ENCODE measurements at regions not wholly inside any gene's neighbourhood (a gene's known extent, or its start where the extent isn't known, plus 50 kb on each side); places are given as distances from the start of the nearest gene placed in this dataset.

DNA sequence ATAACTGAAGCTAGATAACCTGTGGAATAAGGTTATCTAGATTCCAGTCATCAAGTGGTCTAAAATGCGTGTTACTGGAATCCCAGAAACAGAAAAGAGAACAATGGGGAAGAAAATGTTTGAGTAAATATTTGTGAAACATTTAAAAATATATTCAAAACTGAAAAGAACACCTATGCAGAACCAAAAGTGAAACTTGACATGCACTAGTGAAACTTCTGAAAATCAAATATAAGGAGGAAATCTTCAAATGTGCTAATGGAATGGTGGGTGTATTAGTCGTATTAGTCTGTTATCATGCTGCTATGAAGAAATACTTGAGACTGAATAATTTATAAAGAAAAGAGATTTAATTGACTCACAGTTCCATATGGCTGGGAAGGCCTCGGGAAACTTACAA lies 512.4 kb upstream of the KLHL4 start:
- TF ChIP-seq NFRKB (IDR thresholded peaks at IDR 0.05), result no peak
- TF ChIP-seq FOXM1 (IDR thresholded peaks at IDR 0.05; ENCODE audit: borderline replicate concordance), result no peak
- TF ChIP-seq FOXA1 (IDR thresholded peaks at IDR 0.05), result no peak
- no peak for TF ChIP-seq SP1 (IDR thresholded peaks at IDR 0.05)
- TF ChIP-seq TARDBP (IDR thresholded peaks at IDR 0.05), result no peak
- TF ChIP-seq SUZ12 (IDR thresholded peaks at IDR 0.05), result no peak
- no peak for TF ChIP-seq BHLHE40 (IDR thresholded peaks at IDR 0.05; ENCODE audit: borderline replicate concordance)
- no peak for TF ChIP-seq CTBP1 (IDR thresholded peaks at IDR 0.05; ENCODE audit: borderline replicate concordance)
- no peak for TF ChIP-seq ELF4 (IDR thresholded peaks at IDR 0.05)
- TF ChIP-seq ARNT (IDR thresholded peaks at IDR 0.05), result no peak
- no peak for TF ChIP-seq LEF1 (IDR thresholded peaks at IDR 0.05; ENCODE audit: borderline replicate concordance)
- TF ChIP-seq, protein P1, sequence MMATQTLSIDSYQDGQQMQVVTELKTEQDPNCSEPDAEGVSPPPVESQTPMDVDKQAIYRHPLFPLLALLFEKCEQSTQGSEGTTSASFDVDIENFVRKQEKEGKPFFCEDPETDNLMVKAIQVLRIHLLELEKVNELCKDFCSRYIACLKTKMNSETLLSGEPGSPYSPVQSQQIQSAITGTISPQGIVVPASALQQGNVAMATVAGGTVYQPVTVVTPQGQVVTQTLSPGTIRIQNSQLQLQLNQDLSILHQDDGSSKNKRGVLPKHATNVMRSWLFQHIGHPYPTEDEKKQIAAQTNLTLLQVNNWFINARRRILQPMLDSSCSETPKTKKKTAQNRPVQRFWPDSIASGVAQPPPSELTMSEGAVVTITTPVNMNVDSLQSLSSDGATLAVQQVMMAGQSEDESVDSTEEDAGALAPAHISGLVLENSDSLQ (IDR thresholded peaks at IDR 0.05), result no peak
- no peak for TF ChIP-seq HDGF (IDR thresholded peaks at IDR 0.05; ENCODE audit: borderline replicate concordance)
- no peak for TF ChIP-seq FOXK2 (IDR thresholded peaks at IDR 0.05)
